Lower lobe of right lung (tissue), 2 donors: ENCODE measurements at regions not wholly inside any gene's neighbourhood (a gene's known extent, or its start where the extent isn't known, plus 50 kb on each side); places are given as distances from the start of the nearest gene placed in this dataset.

Experiments used
- ATAC-seq, 2 donors: fragments of 200-7000 bp; cut with Tn5 transposase; one replicate each; pipeline ENCODE4 v1.9.1; 2020 to 2022; ENCODE audit warnings: mild to moderate bottlenecking in 2 of 2, moderate library complexity in 2 of 2
- DNase-seq: peaks from one replicate; pipeline ENCODE4 v3.0.0-alpha.2; 2020
- H3K27ac ChIP-seq: fragments of 200-600 bp; one replicate; pipeline ENCODE4 v1.8.0; 2022
- H3K27me3 ChIP-seq: fragments of 200-600 bp; one replicate; pipeline ENCODE4 v1.8.0; 2022; ENCODE audit warnings: low read depth
- H3K36me3 ChIP-seq: fragments of 200-600 bp; one replicate; pipeline ENCODE4 v1.8.0; 2022; ENCODE audit warnings: mild to moderate bottlenecking
- H3K4me1 ChIP-seq: fragments of 200-600 bp; one replicate; pipeline ENCODE4 v1.8.0; 2022
- H3K4me3 ChIP-seq: fragments of 200-600 bp; one replicate; pipeline ENCODE4 v1.8.0; 2022; ENCODE audit warnings: mild to moderate bottlenecking
- H3K9me3 ChIP-seq: fragments of 200-600 bp; one replicate; pipeline ENCODE4 v1.8.0; 2022
- intact Hi-C: fragments of 100-400 bp; cut with DNase I; formaldehyde crosslinking; loops from one replicate; pipeline ENCODE4 v1.11.0; 2022
- TF ChIP-seq, protein P1 (sequence below): fragments of 200-600 bp; IDR thresholded peaks from one replicate; pipeline ENCODE4 v1.8.0; 2022; ENCODE audit warnings: antibody characterized with exemption, mild to moderate bottlenecking
- donor health status: DM: no; HTN: yes; CAD: no; lungs with severe emphysema.

DNA sequence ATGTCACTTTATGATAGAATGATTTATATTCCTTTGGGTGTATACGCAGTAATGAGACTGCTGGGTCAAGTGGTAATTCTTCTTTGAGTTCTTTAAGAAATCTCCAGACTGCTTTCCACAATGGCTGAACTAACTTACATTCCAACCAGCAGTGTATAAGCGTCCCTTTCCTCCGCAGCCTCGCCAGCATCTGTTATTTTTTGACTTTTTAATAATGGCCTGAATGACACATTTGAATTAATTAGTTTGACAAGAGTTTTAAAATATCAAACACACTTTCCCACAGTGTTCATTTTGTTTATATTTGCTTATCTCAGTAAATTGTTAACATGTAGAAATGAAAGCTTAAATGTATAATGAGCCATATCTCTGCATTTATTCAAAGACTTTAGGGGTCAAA, 116.8 kb downstream of the TES start:
- ATAC-seq, result no peak
- H3K27ac ChIP-seq, result no peak overlapping the region
- intact Hi-C loops, result no loop called here

DNA sequence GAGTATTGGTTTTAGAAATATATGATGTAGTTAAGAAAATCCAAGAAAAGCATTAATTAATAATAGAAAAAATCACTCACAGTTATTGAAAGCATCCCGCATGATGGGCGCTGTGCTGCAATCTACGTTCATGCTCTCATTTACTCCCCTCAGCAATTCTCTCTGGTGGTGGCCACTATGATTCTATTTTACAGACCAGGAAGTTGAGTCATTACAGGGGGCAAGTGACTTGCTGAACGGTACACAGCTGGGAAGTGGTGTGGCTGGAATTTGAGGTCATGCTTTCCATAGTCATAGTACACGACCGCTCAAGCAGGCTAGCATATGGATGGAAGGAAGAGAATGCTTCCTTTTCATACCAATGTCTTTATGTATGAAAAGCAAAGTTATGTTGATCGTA, 117.4 kb downstream of the TES start:
- H3K4me3 ChIP-seq, result no peak overlapping the region
- DNase-seq (no peak), ATAC-seq (no peak)
- H3K27ac ChIP-seq, result no peak overlapping the region
- intact Hi-C loops, result no loop called here
- no peaks in the 10 kb centered on the region for H3K27me3 ChIP-seq
- peaks cover 8% of the 10 kb centered on the region for H3K4me1 ChIP-seq
- no peaks in the 10 kb centered on the region for H3K9me3 ChIP-seq
- H3K36me3 ChIP-seq, result no peaks in the 10 kb centered on the region
- TF ChIP-seq, protein P1, sequence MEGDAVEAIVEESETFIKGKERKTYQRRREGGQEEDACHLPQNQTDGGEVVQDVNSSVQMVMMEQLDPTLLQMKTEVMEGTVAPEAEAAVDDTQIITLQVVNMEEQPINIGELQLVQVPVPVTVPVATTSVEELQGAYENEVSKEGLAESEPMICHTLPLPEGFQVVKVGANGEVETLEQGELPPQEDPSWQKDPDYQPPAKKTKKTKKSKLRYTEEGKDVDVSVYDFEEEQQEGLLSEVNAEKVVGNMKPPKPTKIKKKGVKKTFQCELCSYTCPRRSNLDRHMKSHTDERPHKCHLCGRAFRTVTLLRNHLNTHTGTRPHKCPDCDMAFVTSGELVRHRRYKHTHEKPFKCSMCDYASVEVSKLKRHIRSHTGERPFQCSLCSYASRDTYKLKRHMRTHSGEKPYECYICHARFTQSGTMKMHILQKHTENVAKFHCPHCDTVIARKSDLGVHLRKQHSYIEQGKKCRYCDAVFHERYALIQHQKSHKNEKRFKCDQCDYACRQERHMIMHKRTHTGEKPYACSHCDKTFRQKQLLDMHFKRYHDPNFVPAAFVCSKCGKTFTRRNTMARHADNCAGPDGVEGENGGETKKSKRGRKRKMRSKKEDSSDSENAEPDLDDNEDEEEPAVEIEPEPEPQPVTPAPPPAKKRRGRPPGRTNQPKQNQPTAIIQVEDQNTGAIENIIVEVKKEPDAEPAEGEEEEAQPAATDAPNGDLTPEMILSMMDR, result no peak

More for the DNA sequence above, 116.8 kb downstream of the TES start:
- Histone ChIP-seq H3K27me3 (no peaks in the 10 kb centered on the region), H3K4me1 (peaks cover 8% of the 10 kb centered on the region), H3K9me3 (no peaks in the 10 kb centered on the region), H3K4me3 (no peak overlapping the region), H3K36me3 (no peaks in the 10 kb centered on the region)
- DNase-seq, result no peak
- TF ChIP-seq, protein P1, result no peak

DNA sequence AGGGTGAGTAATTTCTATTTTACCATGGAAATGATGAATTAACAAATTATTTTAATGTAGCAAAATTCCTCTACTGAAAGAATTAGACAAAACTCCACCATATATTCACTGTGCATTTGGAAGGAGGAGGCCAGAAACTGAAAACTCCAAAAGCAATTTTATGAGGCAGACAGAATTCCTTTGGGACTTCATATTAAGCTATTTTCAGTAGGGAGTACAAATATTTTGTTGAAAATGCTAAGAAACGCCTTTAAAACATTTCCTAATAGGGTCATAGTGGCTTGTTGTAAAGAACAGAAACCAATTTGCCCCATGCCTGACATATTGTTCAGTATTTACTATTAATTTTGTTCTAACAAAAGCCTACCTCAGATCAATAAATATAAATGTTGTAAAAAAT, 117.8 kb downstream of the TES start:
- intact Hi-C loops, result no loop called here
- ATAC-seq (no peak), DNase-seq (no peak)
- no peaks in the 10 kb centered on the region for H3K36me3 ChIP-seq
- H3K9me3 ChIP-seq, result no peaks in the 10 kb centered on the region
- TF ChIP-seq, protein P1, result no peak
- H3K27me3 ChIP-seq, result no peaks in the 10 kb centered on the region
- H3K4me1 ChIP-seq, result peaks cover 8% of the 10 kb centered on the region
- H3K4me3 ChIP-seq, result no peak overlapping the region
- H3K27ac ChIP-seq, result no peak overlapping the region

DNA sequence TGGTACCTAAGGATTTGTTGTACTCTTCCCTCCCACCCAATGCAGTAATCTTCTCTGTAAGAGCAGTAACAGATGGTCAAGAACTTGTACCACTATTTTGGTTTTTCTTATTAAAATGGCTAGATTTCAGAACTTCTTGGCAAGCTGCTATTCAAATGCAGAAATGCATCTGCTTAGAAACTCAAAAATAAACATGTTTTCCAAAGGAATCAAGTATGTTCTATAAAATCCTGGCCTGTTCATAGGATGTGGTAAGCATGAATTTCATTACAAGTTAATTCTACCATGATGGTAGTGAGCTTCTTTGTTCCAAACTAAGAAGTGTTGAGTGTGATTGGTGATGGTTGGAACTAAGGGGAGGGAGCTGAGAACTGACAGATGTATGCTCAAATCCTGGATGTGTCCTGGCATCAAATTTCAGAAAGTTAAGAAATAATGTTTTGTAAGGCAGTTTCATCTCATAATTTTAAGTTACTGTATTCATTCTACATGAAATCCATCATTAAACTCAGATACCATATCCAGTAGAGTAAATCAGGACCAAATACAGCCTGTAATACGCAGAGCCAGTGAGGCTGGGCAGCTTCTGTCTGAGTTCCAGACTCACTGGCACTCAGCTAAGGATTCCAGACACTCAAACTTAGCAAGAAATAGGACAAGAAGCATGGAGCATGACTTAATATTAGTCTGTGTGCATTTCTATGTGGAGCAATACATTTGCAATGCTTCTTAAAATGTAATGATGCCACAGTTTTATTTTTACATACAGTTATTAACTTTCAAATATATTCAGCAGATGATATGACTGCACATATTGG, 119.6 kb downstream of the TES start:
- ATAC-seq (peak in 1 of 2 donors; percentile 55), DNase-seq (no peak)
- Histone ChIP-seq H3K27me3 (no peaks in the 10 kb centered on the region), H3K27ac (no peak overlapping the region), H3K36me3 (no peaks in the 10 kb centered on the region), H3K4me1 (peaks cover 8% of the 10 kb centered on the region), H3K9me3 (no peaks in the 10 kb centered on the region), H3K4me3 (no peak overlapping the region)
- intact Hi-C loops, result no loop called here
- TF ChIP-seq, protein P1, result no peak

DNA sequence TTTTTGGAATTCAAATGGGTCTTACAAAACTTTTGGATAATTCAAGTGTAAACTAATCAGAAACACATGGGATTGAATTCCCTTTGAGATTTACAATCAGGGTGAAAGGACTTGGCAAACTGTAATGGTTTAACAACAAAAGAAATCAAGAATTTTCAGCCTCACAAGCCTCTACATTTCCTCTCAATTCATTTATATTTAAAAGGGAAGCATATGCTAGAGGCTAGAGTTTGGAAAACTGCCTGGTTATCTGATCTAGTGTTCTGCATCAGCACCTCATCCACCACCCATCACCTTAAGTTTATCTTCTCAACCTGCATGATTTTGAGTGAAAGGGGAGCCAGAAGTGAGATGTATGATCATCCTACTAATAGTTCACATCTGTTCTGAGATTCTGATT, 120.7 kb downstream of the TES start:
- DNase-seq, result no peak
- H3K4me3 ChIP-seq, result no peak overlapping the region
- intact Hi-C loops, result no loop called here
- TF ChIP-seq, protein P1, result no peak
- H3K36me3 ChIP-seq, result no peaks in the 10 kb centered on the region
- H3K27me3 ChIP-seq, result no peaks in the 10 kb centered on the region
- H3K9me3 ChIP-seq, result no peaks in the 10 kb centered on the region
- no peak for ATAC-seq
- peaks cover 8% of the 10 kb centered on the region for H3K4me1 ChIP-seq
- H3K27ac ChIP-seq, result no peak overlapping the region
